ENCODE measurements at regions not wholly inside any gene's neighbourhood (a gene's known extent, or its start where the extent isn't known, plus 50 kb on each side); places are given as distances from the start of the nearest gene placed in this dataset.

DNA sequence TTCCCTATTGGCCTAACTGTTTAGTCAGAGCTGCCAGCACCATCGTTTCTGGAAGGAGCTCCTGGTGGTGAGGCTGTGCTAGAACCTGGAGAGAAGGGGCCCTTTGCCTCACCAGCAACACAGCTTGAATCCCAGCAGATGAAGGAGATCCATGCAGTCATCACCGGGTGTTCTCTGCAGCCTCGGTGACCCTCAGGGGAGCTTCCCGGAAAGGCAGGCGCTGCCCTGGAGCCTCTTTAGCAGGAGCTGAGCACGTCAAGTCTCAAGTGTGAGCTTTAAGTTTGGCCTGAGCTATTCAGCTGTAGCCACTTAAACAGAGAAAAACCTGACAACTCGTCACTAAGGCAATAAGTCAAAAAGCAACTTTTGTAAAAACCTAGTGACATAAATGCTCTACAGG, 181.2 kb upstream of the FOXQ1 start:
- DNase-seq (ENCODE audit: insufficient read length, low spot score) (no peak), FAIRE-seq (no peak)
- TF ChIP-seq, protein P1, sequence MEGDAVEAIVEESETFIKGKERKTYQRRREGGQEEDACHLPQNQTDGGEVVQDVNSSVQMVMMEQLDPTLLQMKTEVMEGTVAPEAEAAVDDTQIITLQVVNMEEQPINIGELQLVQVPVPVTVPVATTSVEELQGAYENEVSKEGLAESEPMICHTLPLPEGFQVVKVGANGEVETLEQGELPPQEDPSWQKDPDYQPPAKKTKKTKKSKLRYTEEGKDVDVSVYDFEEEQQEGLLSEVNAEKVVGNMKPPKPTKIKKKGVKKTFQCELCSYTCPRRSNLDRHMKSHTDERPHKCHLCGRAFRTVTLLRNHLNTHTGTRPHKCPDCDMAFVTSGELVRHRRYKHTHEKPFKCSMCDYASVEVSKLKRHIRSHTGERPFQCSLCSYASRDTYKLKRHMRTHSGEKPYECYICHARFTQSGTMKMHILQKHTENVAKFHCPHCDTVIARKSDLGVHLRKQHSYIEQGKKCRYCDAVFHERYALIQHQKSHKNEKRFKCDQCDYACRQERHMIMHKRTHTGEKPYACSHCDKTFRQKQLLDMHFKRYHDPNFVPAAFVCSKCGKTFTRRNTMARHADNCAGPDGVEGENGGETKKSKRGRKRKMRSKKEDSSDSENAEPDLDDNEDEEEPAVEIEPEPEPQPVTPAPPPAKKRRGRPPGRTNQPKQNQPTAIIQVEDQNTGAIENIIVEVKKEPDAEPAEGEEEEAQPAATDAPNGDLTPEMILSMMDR (IDR thresholded peaks at IDR 0.05; ENCODE audit: insufficient read depth, missing control alignments): no peak

DNA sequence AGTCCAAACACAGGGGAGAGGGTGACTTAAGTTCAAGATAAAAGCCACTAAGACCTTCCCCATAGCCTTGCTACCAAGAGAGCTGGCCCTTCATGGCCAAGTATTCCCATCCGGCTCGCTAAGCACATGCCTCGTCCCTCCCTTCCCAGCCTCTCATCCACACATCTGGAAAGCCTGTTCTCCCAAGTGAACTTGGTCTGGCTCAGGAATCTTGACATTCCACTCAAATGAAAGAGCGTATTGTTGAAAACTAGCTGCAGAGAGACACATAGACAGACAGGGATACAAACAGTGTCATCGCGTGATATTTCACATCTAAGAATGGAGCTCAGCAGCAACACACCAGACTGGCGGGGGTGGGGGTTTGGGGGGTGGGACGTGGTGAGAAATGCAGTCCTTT, 182.8 kb upstream of the FOXQ1 start:
- DNase-seq (ENCODE audit: insufficient read length, low spot score) (no peak), FAIRE-seq (no peak)

GRCh38 chr6:1127597-1128288, 184.2 kb upstream of the FOXQ1 start:
- DNase-seq (ENCODE audit: insufficient read length, low spot score): no peak
- FAIRE-seq: no peak
- TF ChIP-seq, protein P1 (IDR thresholded peaks at IDR 0.05; ENCODE audit: insufficient read depth, missing control alignments): no peak

More for the DNA sequence above, 182.8 kb upstream of the FOXQ1 start:
- TF ChIP-seq, protein P1 (IDR thresholded peaks at IDR 0.05; ENCODE audit: insufficient read depth, missing control alignments): no peak

DNA sequence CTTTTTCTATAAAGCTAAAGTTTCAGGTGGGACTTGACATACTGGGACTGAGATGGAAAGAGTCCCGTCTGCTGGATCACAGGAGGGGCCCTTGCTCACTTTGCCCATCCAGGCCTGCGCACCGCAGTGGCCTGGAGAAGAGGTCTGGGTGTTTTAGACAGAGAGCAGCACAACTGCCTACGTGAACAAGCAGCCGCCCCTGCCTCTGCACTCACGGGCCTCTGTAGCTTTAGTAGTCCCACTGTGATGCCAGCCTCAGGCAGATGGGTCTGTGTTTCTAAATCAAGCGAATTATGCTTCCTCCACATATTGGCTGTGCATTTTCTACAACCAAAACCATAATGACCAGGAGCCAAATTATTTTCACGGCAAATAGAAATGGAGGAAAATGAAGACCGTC, 184.8 kb upstream of the FOXQ1 start:
- DNase-seq (ENCODE audit: insufficient read length, low spot score) (no peak), FAIRE-seq (no peak)
- TF ChIP-seq, protein P1 (IDR thresholded peaks at IDR 0.05; ENCODE audit: insufficient read depth, missing control alignments): no peak

- FAIRE-seq (no peak), DNase-seq (ENCODE audit: insufficient read length, low spot score) (no peak)
- TF ChIP-seq, protein P1 (IDR thresholded peaks at IDR 0.05; ENCODE audit: insufficient read depth, missing control alignments): no peak
Measured at GRCh38 chr6:1126036-1126435, 185.9 kb upstream of the FOXQ1 start.

GRCh38 chr6:1125297-1125696, 186.6 kb upstream of the FOXQ1 start:
- FAIRE-seq (no peak), DNase-seq (ENCODE audit: insufficient read length, low spot score) (no peak)
- TF ChIP-seq, protein P1 (IDR thresholded peaks at IDR 0.05; ENCODE audit: insufficient read depth, missing control alignments): no peak

DNA sequence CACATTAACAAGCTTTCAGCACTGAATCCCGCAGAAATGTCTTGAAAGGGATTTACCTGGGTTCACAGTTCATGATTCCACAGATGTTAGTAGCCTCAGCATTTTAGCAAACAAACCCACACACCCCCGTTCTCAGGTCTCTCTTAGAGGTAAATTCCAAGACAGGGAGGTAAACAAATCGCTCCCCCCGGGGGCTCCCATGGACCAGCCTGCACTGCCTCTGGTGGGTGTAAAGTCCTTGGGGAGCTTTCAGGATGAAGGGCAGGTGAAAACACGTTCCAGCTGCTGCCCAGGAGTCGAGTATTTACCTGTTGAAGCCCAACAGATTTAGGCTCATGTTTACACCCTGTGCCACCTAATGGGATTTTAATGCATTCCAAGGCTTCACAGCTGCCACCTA, 187.0 kb upstream of the FOXQ1 start:
- DNase-seq (ENCODE audit: insufficient read length, low spot score): no peak
- TF ChIP-seq, protein P1 (IDR thresholded peaks at IDR 0.05; ENCODE audit: insufficient read depth, missing control alignments): no peak
- FAIRE-seq: no peak
